ENCODE measurements at regions not wholly inside any gene's neighbourhood (a gene's known extent, or its start where the extent isn't known, plus 50 kb on each side); places are given as distances from the start of the nearest gene placed in this dataset.

- no peak for TF ChIP-seq CTCF (IDR thresholded peaks at IDR 0.05)
- TF ChIP-seq EP300 (IDR thresholded peaks at IDR 0.05) = no peak
Measured at GRCh38 chr3:118799303-118799702, 235.3 kb downstream of the IGSF11 start.
